ENCODE measurements at regions not wholly inside any gene's neighbourhood (a gene's known extent, or its start where the extent isn't known, plus 50 kb on each side); places are given as distances from the start of the nearest gene placed in this dataset.
"Not testable (repeated sequence)": the region's sequence is repeated elsewhere in the genome, so short reads cannot be mapped to it uniquely, and the experiment has no call there.

- not testable (repeated sequence) for TF ChIP-seq EZH2 (IDR thresholded peaks at IDR 0.05; ENCODE audit: borderline replicate concordance, low read length); CTCF (IDR thresholded peaks at IDR 0.05; ENCODE audit: low read length)
Observed at GRCh38 chr1:149275802-149276201, 172.5 kb upstream of the NBPF9 start.
